ENCODE measurements at regions not wholly inside any gene's neighbourhood (a gene's known extent, or its start where the extent isn't known, plus 50 kb on each side); places are given as distances from the start of the nearest gene placed in this dataset.

DNA sequence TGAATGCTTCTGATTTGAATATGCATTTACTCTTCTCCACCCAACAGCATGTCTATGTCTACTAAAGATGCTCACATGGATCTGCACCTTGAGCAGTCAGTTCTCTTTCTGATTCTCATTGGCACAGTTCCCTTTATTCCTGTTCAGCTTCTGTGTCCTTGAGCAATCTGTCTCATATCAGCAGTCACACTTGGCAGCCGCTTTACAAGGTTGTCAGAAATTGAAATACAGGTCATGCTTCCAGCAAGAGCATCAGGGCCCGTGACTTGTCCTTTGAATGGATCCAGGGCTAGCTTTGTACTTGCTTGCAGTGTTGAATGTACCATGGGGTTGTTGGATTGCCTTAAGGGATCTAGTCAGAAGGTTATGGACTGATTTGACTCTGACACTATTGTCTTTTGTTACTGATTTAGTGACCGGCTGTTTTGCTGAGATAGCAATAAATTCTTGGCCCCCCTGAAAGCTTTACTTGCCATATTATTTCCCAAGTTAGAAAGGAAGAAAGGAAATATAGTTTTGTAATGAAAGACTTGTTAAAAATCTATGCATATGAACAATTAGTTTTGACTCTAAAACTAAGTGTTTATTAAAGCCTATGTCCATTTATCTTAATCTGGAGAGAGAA lies 273.4 kb upstream of the ISL1 start:
- Histone ChIP-seq H3K4me3 (no peak overlapping the region), H3K27me3 (no peaks in the 10 kb centered on the region), H3K27ac (no peak overlapping the region), H3K4me1 (ENCODE audit: insufficient read depth) (no peaks in the 10 kb centered on the region), H3K9me3 (no peaks in the 10 kb centered on the region), H3K36me3 (no peaks in the 10 kb centered on the region)
- no peak for TF ChIP-seq EP300 (IDR thresholded peaks at IDR 0.05)
- TF ChIP-seq CTCF (IDR thresholded peaks at IDR 0.05): no peak
- 43 to 58% (median 51%) methylated on average over 3 of the region's 3 CpGs for WGBS, 3 donors
- intact Hi-C loops (cut with DNase I): no loop called here
- no peak for DNase-seq

DNA sequence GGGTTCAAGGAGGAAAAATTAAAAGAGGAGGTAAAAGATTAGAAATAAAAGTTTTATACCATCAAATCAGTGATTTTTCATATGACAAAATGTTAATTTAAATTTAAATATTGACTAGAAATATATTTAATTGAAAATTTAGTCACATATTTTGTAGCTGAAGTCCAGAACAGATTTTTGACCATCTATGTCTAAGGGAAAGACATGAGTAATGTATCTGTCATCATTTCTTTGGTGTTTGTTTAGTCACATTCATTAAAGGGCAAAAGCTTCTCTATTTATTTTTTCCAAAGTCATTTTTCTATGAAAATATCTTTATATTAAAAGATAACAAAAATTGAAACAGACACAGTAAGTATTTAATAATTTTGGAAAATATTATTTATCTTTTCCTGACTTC lies 252.0 kb upstream of the ISL1 start:
- no peak for TF ChIP-seq POLR2A (IDR thresholded peaks at IDR 0.05)
- no peak for TF ChIP-seq CTCF (IDR thresholded peaks at IDR 0.05)
- TF ChIP-seq EP300 (IDR thresholded peaks at IDR 0.05): no peak
- intact Hi-C loops (cut with DNase I): no loop called here
- no peaks in the 10 kb centered on the region for H3K27me3 ChIP-seq

DNA sequence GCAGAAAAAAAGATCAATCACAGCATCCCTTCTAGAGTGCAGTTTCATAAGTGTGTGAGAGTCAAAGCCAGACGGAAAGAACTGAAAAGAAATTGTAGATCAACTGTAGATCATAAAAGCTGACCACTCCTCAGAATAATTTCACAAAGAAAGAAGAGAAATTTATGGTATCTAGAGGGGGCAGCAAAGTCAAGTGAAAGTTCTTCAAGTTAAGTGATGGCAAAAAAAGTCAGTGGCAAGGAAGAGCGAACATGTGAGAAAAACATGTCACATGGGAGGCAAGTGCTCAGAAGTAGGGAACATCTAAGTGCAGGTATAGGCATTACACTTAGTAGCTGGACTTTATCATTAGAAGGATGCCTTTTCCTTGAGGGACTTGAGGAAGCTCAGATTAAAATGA lies 245.1 kb upstream of the ISL1 start:
- no peak for DNase-seq
- 41 to 61% (median 43%) methylated on average over 2 of the region's 2 CpGs for WGBS, 3 donors
- no peak overlapping the region for H3K27ac ChIP-seq

More for the DNA sequence above, 252.0 kb upstream of the ISL1 start:
- H3K4me1 ChIP-seq (ENCODE audit: insufficient read depth): no peaks in the 10 kb centered on the region
- no peak overlapping the region for H3K27ac ChIP-seq
- no peaks in the 10 kb centered on the region for H3K9me3 ChIP-seq
- no peak for DNase-seq
- no peaks in the 10 kb centered on the region for H3K36me3 ChIP-seq
- no peak overlapping the region for H3K4me3 ChIP-seq

DNA sequence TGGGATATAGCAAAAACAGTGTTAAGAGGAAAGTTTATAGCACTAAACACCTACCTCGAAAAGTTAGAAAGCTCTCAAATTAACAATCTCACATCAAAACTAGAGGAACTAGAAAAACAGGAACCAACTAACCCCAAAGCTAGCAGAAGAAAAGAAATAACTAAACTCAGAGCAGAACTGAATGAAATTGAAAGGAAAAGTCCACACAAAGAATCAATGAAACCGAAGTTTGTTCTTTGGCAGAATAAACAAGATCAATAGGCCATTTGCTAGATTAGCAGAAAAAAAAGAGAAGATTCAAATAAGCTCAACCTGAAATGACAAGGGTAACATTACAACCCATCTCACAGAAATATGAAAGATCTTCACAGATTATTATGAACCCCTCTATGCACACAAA lies 234.8 kb upstream of the ISL1 start:
- H3K4me3 ChIP-seq: no peak overlapping the region
- no peaks in the 10 kb centered on the region for H3K4me1 ChIP-seq (ENCODE audit: insufficient read depth)
- WGBS, 3 donors: 82 to 86% (median 85%) methylated on average over 2 of the region's 2 CpGs
- TF ChIP-seq POLR2A (IDR thresholded peaks at IDR 0.05) (no peak), CTCF (IDR thresholded peaks at IDR 0.05) (no peak), EP300 (IDR thresholded peaks at IDR 0.05) (no peak)
- H3K27ac ChIP-seq: no peak overlapping the region
- no peaks in the 10 kb centered on the region for H3K36me3 ChIP-seq
- DNase-seq: no peak
- H3K27me3 ChIP-seq: no peaks in the 10 kb centered on the region
- no peaks in the 10 kb centered on the region for H3K9me3 ChIP-seq
- intact Hi-C loops (cut with DNase I): no loop called here

More for the DNA sequence above, 245.1 kb upstream of the ISL1 start:
- Histone ChIP-seq H3K9me3 (no peaks in the 10 kb centered on the region), H3K27me3 (no peaks in the 10 kb centered on the region), H3K4me3 (no peak overlapping the region), H3K36me3 (no peaks in the 10 kb centered on the region), H3K4me1 (ENCODE audit: insufficient read depth) (no peaks in the 10 kb centered on the region)
- no peak for TF ChIP-seq EP300 (IDR thresholded peaks at IDR 0.05)
- intact Hi-C loops (cut with DNase I): no loop called here

- H3K27ac ChIP-seq: no peak overlapping the region
- no peaks in the 10 kb centered on the region for H3K36me3 ChIP-seq
- TF ChIP-seq POLR2A (IDR thresholded peaks at IDR 0.05) (no peak), EP300 (IDR thresholded peaks at IDR 0.05) (no peak), CTCF (IDR thresholded peaks at IDR 0.05) (no peak)
- H3K4me1 ChIP-seq (ENCODE audit: insufficient read depth): no peaks in the 10 kb centered on the region
- H3K27me3 ChIP-seq: no peaks in the 10 kb centered on the region
- no peak overlapping the region for H3K4me3 ChIP-seq
- no peak for DNase-seq
- peaks cover 0 to 6% of the 10 kb centered on the region in 2 donors for H3K9me3 ChIP-seq
- intact Hi-C loops (cut with DNase I): no loop called here
These were observed 227.0 kb upstream of the ISL1 start for GRCh38 chr5:51156222-51156621.

Data from ovary (tissue), 7 donors.